ENCODE measurements at regions not wholly inside any gene's neighbourhood (a gene's known extent, or its start where the extent isn't known, plus 50 kb on each side); places are given as distances from the start of the nearest gene placed in this dataset.

- TF ChIP-seq CTCF (conservative IDR thresholded peaks at IDR 0.05) (no peak), ZFX (IDR thresholded peaks at IDR 0.05) (no peak)
These were observed 122.3 kb downstream of the ENGASE start for GRCh38 chr17:79196913-79197312.

Measured in C4-2B (cell line).